HG02885 (cell line): ENCODE measurements at regions not wholly inside any gene's neighbourhood (a gene's known extent, or its start where the extent isn't known, plus 50 kb on each side); places are given as distances from the start of the nearest gene placed in this dataset.

Experiments used
- ATAC-seq: cut with Tn5 transposase; IDR thresholded peaks from one replicate; pipeline ENCODE4 v1.9.1; 2021; ENCODE audit warnings: mild to moderate bottlenecking; ENCODE audit not compliant: unreplicated experiment, poor library complexity

DNA sequence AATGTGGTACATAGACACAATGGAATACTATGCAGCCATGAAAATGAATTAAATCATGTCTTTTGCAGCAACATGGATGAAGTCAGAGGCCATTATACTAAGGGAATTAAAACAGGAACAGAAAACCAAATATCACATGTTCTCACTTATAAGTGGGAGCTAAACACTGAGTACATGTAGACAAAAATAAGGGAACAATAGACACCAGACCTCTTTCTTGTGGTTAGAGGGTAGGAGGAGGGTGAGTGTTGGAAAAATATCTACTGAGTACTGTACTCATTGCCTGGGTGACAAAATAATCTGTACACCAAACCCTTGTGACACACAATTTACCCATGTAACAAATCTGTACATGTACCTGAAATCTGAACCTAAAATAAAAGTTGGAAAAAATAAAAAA, 59.1 kb upstream of the ANO5 start:
- ATAC-seq, result no peak

GRCh38 chr11:22138264-22138663, 54.6 kb upstream of the ANO5 start:
- ATAC-seq, result no peak
